ENCODE measurements at regions not wholly inside any gene's neighbourhood (a gene's known extent, or its start where the extent isn't known, plus 50 kb on each side); places are given as distances from the start of the nearest gene placed in this dataset.

- no peak for TF ChIP-seq YY1 (IDR thresholded peaks at IDR 0.05; ENCODE audit: insufficient read depth, insufficient read length)
- TF ChIP-seq ZNF274 (IDR thresholded peaks at IDR 0.05; ENCODE audit: low read depth, low read length), result no peak
- TF ChIP-seq SUZ12 (IDR thresholded peaks at IDR 0.05; ENCODE audit: extremely low read depth, insufficient read depth, insufficient read length), result no peak
Measured at GRCh38 chr5:56740868-56741267, 74.5 kb upstream of the MAP3K1 start.

Data from NT2/D1 (cell line).